B cell (primary cell): ENCODE measurements at regions not wholly inside any gene's neighbourhood (a gene's known extent, or its start where the extent isn't known, plus 50 kb on each side); places are given as distances from the start of the nearest gene placed in this dataset.

Source experiments
- ATAC-seq: fragments of 200-7000 bp; cut with Tn5 transposase; one replicate; pipeline ENCODE4 v1.10.0; 2021; ENCODE audit warnings: low read depth, mild to moderate bottlenecking, moderate number of reproducible peaks, moderate library complexity
- CTCF ChIA-PET: fragments of 350-600 bp; sonication (Branson Sonifier 250); formaldehyde crosslinking; loops from one replicate; lab custom pipeline; 2021; ENCODE audit warnings: antibody characterized with exemption, inconsistent platforms; lab: Charles Lee
- POLR2A ChIA-PET: fragments of 350-600 bp; sonication (Branson Sonifier 250); formaldehyde crosslinking; loops from one replicate; lab custom pipeline; 2021; ENCODE audit warnings: antibody characterized with exemption; lab: Charles Lee
- DNase-seq: peaks from one replicate; pipeline ENCODE4 v3.0.0; 2013
- H2AFZ ChIP-seq: 2 replicates; pipeline ENCODE4 v1.6.1; 2012; ENCODE audit warnings: mild to moderate bottlenecking, low read depth, low read length; ENCODE audit not compliant: insufficient read depth, poor library complexity, severe bottlenecking
- H3K27ac ChIP-seq, 2 donors: 1 replicate in 1 of 2; 2 replicates in 1 of 2; pipeline ENCODE4 v1.5.1; 2012 to 2013; ENCODE audit warnings: low read length in 2 of 2, mild to moderate bottlenecking in 2 of 2, moderate library complexity in 1 of 2
- H3K27me3 ChIP-seq, 4 experiments: fragments of 200-600 bp in 1 of 4; sonication (generic) in 1 of 4; replicated peaks in 1 of 4; 1 replicate in 2 of 4; 2 replicates in 2 of 4; pipeline versions ENCODE4 v1.6.1 to v1.7.0; 2013 to 2016; ENCODE audit warnings: low read length in 3 of 4, mild to moderate bottlenecking in 2 of 4, mixed read lengths in 1 of 4, moderate library complexity in 1 of 4; ENCODE audit not compliant: insufficient read depth in 4 of 4, control insufficient read depth in 3 of 4; ENCODE audit errors: control extremely low read depth in 1 of 4
- H3K36me3 ChIP-seq, 2 experiments: replicated peaks in 1 of 2; 1 replicate in 1 of 2; 2 replicates in 1 of 2; pipeline versions ENCODE4 v1.6.1 to v1.7.1; 2013; ENCODE audit warnings: low read length in 1 of 2; ENCODE audit not compliant: insufficient read depth in 2 of 2, control insufficient read depth in 1 of 2; ENCODE audit errors: control extremely low read depth in 1 of 2, extremely low read depth in 1 of 2
- H3K4me1 ChIP-seq, 2 donors: fragments of 200-600 bp in 1 of 2; sonication (generic) in 1 of 2; 1 replicate in 1 of 2; 2 replicates in 1 of 2; pipeline versions ENCODE4 v1.5.1 to v1.6.1; 2013 to 2017; ENCODE audit warnings: low read length in 2 of 2; ENCODE audit not compliant: control insufficient read depth in 2 of 2, insufficient read depth in 2 of 2
- H3K4me2 ChIP-seq: replicated peaks from 2 replicates; pipeline ENCODE3; 2012; ENCODE audit warnings: mild to moderate bottlenecking, low read depth, low read length; ENCODE audit not compliant: poor library complexity, severe bottlenecking
- H3K4me3 ChIP-seq, 5 experiments: fragments of 200-600 bp in 1 of 5; sonication (generic) in 1 of 5; 1 replicate in 3 of 5; 2 replicates in 2 of 5; pipeline versions ENCODE4 v1.5.1 to v1.7.0; 2011 to 2016; ENCODE audit warnings: low read length in 4 of 5, mild to moderate bottlenecking in 4 of 5, low read depth in 2 of 5, control low read depth in 1 of 5, moderate library complexity in 1 of 5; ENCODE audit not compliant: insufficient read depth in 1 of 5; ENCODE audit errors: control extremely low read depth in 1 of 5, extremely low read depth in 1 of 5
- H3K79me2 ChIP-seq: fragments of 200-600 bp; sonication (generic); one replicate; pipeline ENCODE4 v1.6.0; 2016; ENCODE audit warnings: low read length; ENCODE audit not compliant: control insufficient read depth, insufficient read depth
- H3K9ac ChIP-seq: fragments of 200-600 bp; sonication (generic); 2 replicates; pipeline ENCODE4 v1.6.1; 2017; ENCODE audit warnings: mild to moderate bottlenecking, low read length, moderate library complexity
- H3K9me3 ChIP-seq, 3 donors: one replicate each; pipeline versions ENCODE4 v1.6.1 to v1.7.1; 2013; ENCODE audit warnings: low read length in 2 of 3; ENCODE audit not compliant: control insufficient read depth in 2 of 3, insufficient read depth in 1 of 3; ENCODE audit errors: control extremely low read depth in 1 of 3
- H4K20me1 ChIP-seq: 2 replicates; pipeline ENCODE4 v1.6.0; 2012; ENCODE audit warnings: mild to moderate bottlenecking, low read length; ENCODE audit not compliant: insufficient read depth, control insufficient read depth, poor library complexity, severe bottlenecking
- H3K27ac Mint-ChIP-seq: one replicate; pipeline ENCODE4 v1.8.0; 2021; ENCODE audit warnings: mixed read lengths
- H3K27me3 Mint-ChIP-seq: one replicate; pipeline ENCODE4 v1.8.0; 2021; ENCODE audit warnings: mixed read lengths
- H3K4me1 Mint-ChIP-seq: one replicate; pipeline ENCODE4 v1.8.0; 2021; ENCODE audit warnings: mixed read lengths
- H3K4me3 Mint-ChIP-seq: one replicate; pipeline ENCODE4 v1.8.0; 2021; ENCODE audit warnings: mixed read lengths
- H3K9me3 Mint-ChIP-seq: one replicate; pipeline ENCODE4 v1.8.0; 2022; ENCODE audit warnings: mixed read lengths; ENCODE audit not compliant: insufficient read depth
- EZH2 ChIP-seq: IDR thresholded peaks from 2 replicates; pipeline ENCODE4 v1.6.1; 2012; ENCODE audit warnings: borderline replicate concordance, low read depth, mild to moderate bottlenecking, moderate library complexity, low read length; ENCODE audit not compliant: insufficient read depth, poor library complexity, severe bottlenecking
- WGBS: methylation state at CpG from one replicate; pipeline ENCODE4 v1.1.5; 2013; ENCODE audit warnings: missing lambda C conversion rate; ENCODE audit not compliant: insufficient coverage; 5-methylcytosine and 5-hydroxymethylcytosine counted together
- intact Hi-C: fragments of 100-400 bp; cut with micrococcal nuclease; formaldehyde crosslinking; loops from one replicate; pipeline ENCODE4 v1.10.0; 2022
- TF ChIP-seq, protein P1 (sequence below): fragments of 200-600 bp; IDR thresholded peaks from one replicate; pipeline ENCODE4 v1.8.0; 2022; ENCODE audit warnings: antibody characterized with exemption, mild to moderate bottlenecking

DNA sequence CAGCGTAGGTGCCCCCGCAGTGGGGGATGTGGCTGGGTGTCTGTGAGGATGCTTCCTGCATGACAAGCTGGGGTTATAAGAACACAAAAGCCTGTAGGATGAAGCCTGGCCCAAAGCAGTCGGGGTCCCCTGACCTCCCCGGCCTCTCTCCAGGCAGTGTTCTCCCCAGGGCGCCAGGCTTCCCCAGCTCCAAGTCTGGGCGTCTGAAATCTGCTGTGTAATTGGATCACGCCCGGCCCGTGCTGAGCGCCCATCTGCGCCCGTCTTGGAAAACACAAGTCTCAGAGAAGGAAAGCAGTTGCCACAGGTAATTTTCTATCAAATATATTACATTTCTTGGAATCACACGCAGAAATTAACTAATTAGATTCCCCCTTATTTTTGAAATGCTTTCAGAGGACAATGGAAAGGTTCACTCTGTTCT lies 233.3 kb downstream of the CTTN start:
- H3K4me1 Mint-ChIP-seq: no peaks in the 10 kb centered on the region
- TF ChIP-seq, protein P1, sequence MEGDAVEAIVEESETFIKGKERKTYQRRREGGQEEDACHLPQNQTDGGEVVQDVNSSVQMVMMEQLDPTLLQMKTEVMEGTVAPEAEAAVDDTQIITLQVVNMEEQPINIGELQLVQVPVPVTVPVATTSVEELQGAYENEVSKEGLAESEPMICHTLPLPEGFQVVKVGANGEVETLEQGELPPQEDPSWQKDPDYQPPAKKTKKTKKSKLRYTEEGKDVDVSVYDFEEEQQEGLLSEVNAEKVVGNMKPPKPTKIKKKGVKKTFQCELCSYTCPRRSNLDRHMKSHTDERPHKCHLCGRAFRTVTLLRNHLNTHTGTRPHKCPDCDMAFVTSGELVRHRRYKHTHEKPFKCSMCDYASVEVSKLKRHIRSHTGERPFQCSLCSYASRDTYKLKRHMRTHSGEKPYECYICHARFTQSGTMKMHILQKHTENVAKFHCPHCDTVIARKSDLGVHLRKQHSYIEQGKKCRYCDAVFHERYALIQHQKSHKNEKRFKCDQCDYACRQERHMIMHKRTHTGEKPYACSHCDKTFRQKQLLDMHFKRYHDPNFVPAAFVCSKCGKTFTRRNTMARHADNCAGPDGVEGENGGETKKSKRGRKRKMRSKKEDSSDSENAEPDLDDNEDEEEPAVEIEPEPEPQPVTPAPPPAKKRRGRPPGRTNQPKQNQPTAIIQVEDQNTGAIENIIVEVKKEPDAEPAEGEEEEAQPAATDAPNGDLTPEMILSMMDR: no peak
- TF ChIP-seq EZH2: no peak
- ChIA-PET POLR2A (no interaction called here), CTCF (no interaction called here)
- no peak for ATAC-seq
- Histone ChIP-seq H3K9ac (no peak overlapping the region), H3K9me3 (peaks cover 0 to 21% (median 0%) of the 10 kb centered on the region in 3 donors), H4K20me1 (no peaks in the 10 kb centered on the region), H2AFZ (no peak overlapping the region), H3K36me3 (no peaks in the 10 kb centered on the region), H3K4me2 (no peak overlapping the region), H3K27ac (no peak overlapping the region), H3K27me3 (peaks cover 0 to 2% (median 0%) of the 10 kb centered on the region in 4 experiments), H3K4me3 (no peak overlapping the region), H3K79me2 (no peaks in the 10 kb centered on the region), H3K4me1 (no peaks in the 10 kb centered on the region)
- WGBS: 94% methylated on average over 12 of the region's 13 CpGs
- no peak for DNase-seq
- no peak overlapping the region for H3K27ac Mint-ChIP-seq
- intact Hi-C loops: no loop called here
- H3K9me3 Mint-ChIP-seq: no peaks in the 10 kb centered on the region
- H3K27me3 Mint-ChIP-seq: peaks cover 3% of the 10 kb centered on the region
- no peak overlapping the region for H3K4me3 Mint-ChIP-seq

- no peak overlapping the region for H3K27ac Mint-ChIP-seq
- no peaks in the 10 kb centered on the region for H3K9me3 Mint-ChIP-seq
- no peak for ATAC-seq
Observed at GRCh38 chr11:70633610-70634009, 235.3 kb downstream of the CTTN start.

More at GRCh38 chr11:70633610-70634009, 235.3 kb downstream of the CTTN start:
- WGBS: 94% methylated on average over 4 of the region's 7 CpGs
- no peak for DNase-seq
- TF ChIP-seq, protein P1: no peak
- no peak for TF ChIP-seq EZH2
- Histone ChIP-seq H3K27ac (no peak overlapping the region), H3K9ac (no peak overlapping the region), H3K4me3 (no peak overlapping the region), H3K79me2 (no peaks in the 10 kb centered on the region), H3K27me3 (peaks cover 0 to 2% (median 0%) of the 10 kb centered on the region in 4 experiments), H4K20me1 (no peaks in the 10 kb centered on the region), H3K36me3 (no peaks in the 10 kb centered on the region), H2AFZ (no peak overlapping the region), H3K4me2 (no peak overlapping the region), H3K9me3 (peaks cover 0 to 30% (median 0%) of the 10 kb centered on the region in 3 donors), H3K4me1 (no peaks in the 10 kb centered on the region)
- ChIA-PET CTCF (no interaction called here), POLR2A (no interaction called here)
- H3K4me1 Mint-ChIP-seq: no peaks in the 10 kb centered on the region
- H3K4me3 Mint-ChIP-seq: no peak overlapping the region
- peaks cover 3% of the 10 kb centered on the region for H3K27me3 Mint-ChIP-seq
- intact Hi-C loops: no loop called here
